HUDEP-2 (cell line): ENCODE measurements at regions not wholly inside any gene's neighbourhood (a gene's known extent, or its start where the extent isn't known, plus 50 kb on each side); places are given as distances from the start of the nearest gene placed in this dataset.
"Not testable (repeated sequence)": the region's sequence is repeated elsewhere in the genome, so short reads cannot be mapped to it uniquely, and the experiment has no call there.

Experiments
- DNase-seq, 76 experiments: peaks; one replicate each; lab custom pipeline; 2025; ENCODE audit not compliant: unreplicated experiment in 76 of 76; lab: John Stamatoyannopoulos, UW

- no peak for DNase-seq
Observed at GRCh38 chr5:104541141-104541785, 978.7 kb upstream of the NUDT12 start.

GRCh38 chr5:104540448-104540847, 977.9 kb upstream of the NUDT12 start:
- peak in 4 of 76 experiments; percentile 2 to 40 (median 23) for DNase-seq

- no peak for DNase-seq
Observed at GRCh38 chr5:104539618-104540350, 977.2 kb upstream of the NUDT12 start.

- DNase-seq = no peak
Observed at GRCh38 chr5:104538734-104539133, 976.1 kb upstream of the NUDT12 start.

- no peak for DNase-seq
Observed at GRCh38 chr5:104533498-104533897, 970.9 kb upstream of the NUDT12 start.

- no peak for DNase-seq
Observed at GRCh38 chr5:104526866-104527265, 964.3 kb upstream of the NUDT12 start.

GRCh38 chr5:104513640-104514072, 951.1 kb upstream of the NUDT12 start:
- no peak for DNase-seq

- no peak for DNase-seq
Observed at GRCh38 chr5:104513121-104513602, 950.6 kb upstream of the NUDT12 start.

GRCh38 chr5:104512063-104512825, 949.7 kb upstream of the NUDT12 start:
- no peak for DNase-seq

- no peak for DNase-seq
Observed at GRCh38 chr5:104498281-104498680, 935.7 kb upstream of the NUDT12 start.

- DNase-seq = no peak
Observed at GRCh38 chr5:104494083-104494482, 931.5 kb upstream of the NUDT12 start.

- DNase-seq = no peak
Observed at GRCh38 chr5:104472811-104473210, 910.2 kb upstream of the NUDT12 start.

- no peak for DNase-seq
Observed at GRCh38 chr5:104456122-104456521, 893.5 kb upstream of the NUDT12 start.

GRCh38 chr5:104452550-104452949, 890.0 kb upstream of the NUDT12 start:
- no peak for DNase-seq

- DNase-seq = not testable (repeated sequence)
Observed at GRCh38 chr5:104451911-104452310, 889.3 kb upstream of the NUDT12 start.

GRCh38 chr5:104444656-104445055, 882.1 kb upstream of the NUDT12 start:
- no peak for DNase-seq

- no peak for DNase-seq
Observed at GRCh38 chr5:104443706-104444105, 881.1 kb upstream of the NUDT12 start.

- no peak for DNase-seq
Observed at GRCh38 chr5:104431981-104432380, 869.4 kb upstream of the NUDT12 start.

GRCh38 chr5:104431002-104431620, 868.5 kb upstream of the NUDT12 start:
- DNase-seq = no peak

GRCh38 chr5:104429911-104430310, 867.3 kb upstream of the NUDT12 start:
- no peak for DNase-seq

GRCh38 chr5:104421431-104421830, 858.8 kb upstream of the NUDT12 start:
- DNase-seq = no peak
